Immature natural killer cell (primary cell): ENCODE measurements at regions not wholly inside any gene's neighbourhood (a gene's known extent, or its start where the extent isn't known, plus 50 kb on each side); places are given as distances from the start of the nearest gene placed in this dataset.
A peak's percentile ranks its signal among the peaks of the same experiment; 100 is the strongest.

Experiments used
- DNase-seq, 3 donors: peaks; one replicate each; pipeline ENCODE4 v3.0.0; 2022; ENCODE audit warnings: mixed read lengths in 1 of 3
- H3K27ac Mint-ChIP-seq, 6 donors: one replicate each; pipeline ENCODE4 v1.8.0; 2020; ENCODE audit warnings: mixed read lengths in 6 of 6, mild to moderate bottlenecking in 5 of 6, inconsistent platforms in 4 of 6, moderate library complexity in 3 of 6
- H3K27me3 Mint-ChIP-seq, 3 donors: one replicate each; pipeline ENCODE4 v1.8.0; 2020 to 2021; ENCODE audit warnings: low read depth in 3 of 3, mild to moderate bottlenecking in 3 of 3, mixed read lengths in 3 of 3, moderate library complexity in 3 of 3, inconsistent platforms in 1 of 3
- H3K36me3 Mint-ChIP-seq, 3 donors: one replicate each; pipeline ENCODE4 v1.8.0; 2020; ENCODE audit warnings: mixed read lengths in 3 of 3, inconsistent platforms in 2 of 3, mild to moderate bottlenecking in 2 of 3
- H3K4me1 Mint-ChIP-seq, 2 donors: one replicate each; pipeline ENCODE4 v1.8.0; 2020; ENCODE audit warnings: inconsistent platforms in 2 of 2, mild to moderate bottlenecking in 2 of 2, mixed read lengths in 2 of 2, moderate library complexity in 1 of 2
- H3K4me3 Mint-ChIP-seq, 5 donors: one replicate each; pipeline ENCODE4 v1.8.0; 2020; ENCODE audit warnings: mild to moderate bottlenecking in 5 of 5, mixed read lengths in 5 of 5, inconsistent platforms in 3 of 5, moderate library complexity in 3 of 5
- H3K9me3 Mint-ChIP-seq, 6 donors: one replicate each; pipeline ENCODE4 v1.8.0; 2020; ENCODE audit warnings: mild to moderate bottlenecking in 6 of 6, mixed read lengths in 6 of 6, inconsistent platforms in 4 of 6, moderate library complexity in 3 of 6

- Mint-ChIP-seq H3K4me1 (no peaks in the 10 kb centered on the region), H3K9me3 (no peaks in the 10 kb centered on the region), H3K4me3 (no peak overlapping the region), H3K27me3 (no peaks in the 10 kb centered on the region), H3K36me3 (peaks cover 35 to 78% (median 38%) of the 10 kb centered on the region in 3 donors), H3K27ac (peak overlapping the region in 1 of 6 donors; percentile 63)
- DNase-seq, result no peak
Observed at GRCh38 chr6:25107218-25107617, 171.5 kb upstream of the RIPOR2 start.

- Mint-ChIP-seq H3K36me3 (peaks cover 33 to 68% (median 41%) of the 10 kb centered on the region in 3 donors), H3K27ac (no peak overlapping the region), H3K4me3 (no peak overlapping the region), H3K4me1 (no peaks in the 10 kb centered on the region), H3K27me3 (peaks cover 0 to 1% (median 0%) of the 10 kb centered on the region in 3 donors), H3K9me3 (no peaks in the 10 kb centered on the region)
- DNase-seq, result no peak
Observed at GRCh38 chr6:25111782-25112181, 167.4 kb upstream of the CARMIL1 start.

GRCh38 chr6:25112322-25112773 is 166.8 kb upstream of the CARMIL1 start:
- Mint-ChIP-seq H3K4me1 (no peaks in the 10 kb centered on the region), H3K27me3 (peaks cover 0 to 1% (median 0%) of the 10 kb centered on the region in 3 donors), H3K27ac (no peak overlapping the region), H3K36me3 (peaks cover 29 to 62% (median 35%) of the 10 kb centered on the region in 3 donors), H3K9me3 (no peaks in the 10 kb centered on the region), H3K4me3 (no peak overlapping the region)
- no peak for DNase-seq

GRCh38 chr6:25113436-25113835 is 165.7 kb upstream of the CARMIL1 start:
- H3K27ac Mint-ChIP-seq, result no peak overlapping the region
- peaks cover 29 to 53% (median 30%) of the 10 kb centered on the region in 3 donors for H3K36me3 Mint-ChIP-seq
- H3K27me3 Mint-ChIP-seq, result peaks cover 0 to 1% (median 0%) of the 10 kb centered on the region in 3 donors
- no peak overlapping the region for H3K4me3 Mint-ChIP-seq
- peaks cover 7 to 10% of the 10 kb centered on the region in 2 donors for H3K4me1 Mint-ChIP-seq
- no peaks in the 10 kb centered on the region for H3K9me3 Mint-ChIP-seq
- no peak for DNase-seq

- DNase-seq, result no peak
- H3K9me3 Mint-ChIP-seq, result no peaks in the 10 kb centered on the region
- H3K4me1 Mint-ChIP-seq, result peaks cover 22 to 33% of the 10 kb centered on the region in 2 donors
- H3K36me3 Mint-ChIP-seq, result peaks cover 18 to 23% (median 20%) of the 10 kb centered on the region in 3 donors
- H3K4me3 Mint-ChIP-seq, result no peak overlapping the region
- H3K27me3 Mint-ChIP-seq, result peaks cover 0 to 1% (median 0%) of the 10 kb centered on the region in 3 donors
- peak overlapping the region in 1 of 6 donors; percentile 2 for H3K27ac Mint-ChIP-seq
Observed at GRCh38 chr6:25118038-25118437, 161.1 kb upstream of the CARMIL1 start.

- H3K27ac Mint-ChIP-seq, result peak overlapping the region in 2 of 6 donors; percentile 1 to 74
Observed at GRCh38 chr6:25121186-25121585, 158.0 kb upstream of the CARMIL1 start.

GRCh38 chr6:25122001-25122400 is 157.2 kb upstream of the CARMIL1 start:
- no peaks in the 10 kb centered on the region for H3K27me3 Mint-ChIP-seq
- no peak for DNase-seq
- no peaks in the 10 kb centered on the region for H3K9me3 Mint-ChIP-seq
- H3K4me3 Mint-ChIP-seq, result no peak overlapping the region
- peak overlapping the region in 1 of 6 donors; percentile 34 for H3K27ac Mint-ChIP-seq
- H3K36me3 Mint-ChIP-seq, result peaks cover 13 to 30% (median 27%) of the 10 kb centered on the region in 3 donors
- peaks cover 40 to 60% of the 10 kb centered on the region in 2 donors for H3K4me1 Mint-ChIP-seq

More at GRCh38 chr6:25121186-25121585, 158.0 kb upstream of the CARMIL1 start:
- Mint-ChIP-seq H3K27me3 (no peaks in the 10 kb centered on the region), H3K4me1 (peaks cover 40 to 57% of the 10 kb centered on the region in 2 donors), H3K4me3 (no peak overlapping the region), H3K36me3 (peaks cover 13 to 30% (median 27%) of the 10 kb centered on the region in 3 donors), H3K9me3 (no peaks in the 10 kb centered on the region)
- no peak for DNase-seq

- no peak for DNase-seq
- Mint-ChIP-seq H3K36me3 (peaks cover 17 to 33% (median 24%) of the 10 kb centered on the region in 3 donors), H3K27ac (peak overlapping the region in 2 of 6 donors; percentile 19 to 34), H3K4me3 (no peak overlapping the region), H3K9me3 (no peaks in the 10 kb centered on the region), H3K4me1 (peaks cover 44 to 64% of the 10 kb centered on the region in 2 donors), H3K27me3 (no peaks in the 10 kb centered on the region)
Observed at GRCh38 chr6:25122622-25123237, 156.4 kb upstream of the CARMIL1 start.

- no peaks in the 10 kb centered on the region for H3K27me3 Mint-ChIP-seq
- DNase-seq, result no peak
- no peaks in the 10 kb centered on the region for H3K9me3 Mint-ChIP-seq
- H3K36me3 Mint-ChIP-seq, result peaks cover 18 to 36% (median 32%) of the 10 kb centered on the region in 3 donors
- H3K27ac Mint-ChIP-seq, result peak overlapping the region in 2 of 6 donors; percentile 5 to 68
- H3K4me3 Mint-ChIP-seq, result no peak overlapping the region
- peaks cover 39 to 64% of the 10 kb centered on the region in 2 donors for H3K4me1 Mint-ChIP-seq
Observed at GRCh38 chr6:25124216-25124715, 154.9 kb upstream of the CARMIL1 start.

- Mint-ChIP-seq H3K27me3 (no peaks in the 10 kb centered on the region), H3K36me3 (peaks cover 15 to 39% (median 37%) of the 10 kb centered on the region in 3 donors), H3K4me3 (no peak overlapping the region), H3K4me1 (peaks cover 44 to 70% of the 10 kb centered on the region in 2 donors), H3K27ac (no peak overlapping the region), H3K9me3 (no peaks in the 10 kb centered on the region)
- no peak for DNase-seq
Observed at GRCh38 chr6:25125736-25126135, 153.4 kb upstream of the CARMIL1 start.

- H3K36me3 Mint-ChIP-seq, result peaks cover 10 to 35% (median 33%) of the 10 kb centered on the region in 3 donors
- H3K4me3 Mint-ChIP-seq, result peak overlapping the region in 4 of 5 donors; percentile 9 to 34 (median 22)
- peaks cover 55 to 76% of the 10 kb centered on the region in 2 donors for H3K4me1 Mint-ChIP-seq
Observed at GRCh38 chr6:25127076-25127837, 151.9 kb upstream of the CARMIL1 start.

GRCh38 chr6:25130518-25130917 is 148.7 kb upstream of the CARMIL1 start:
- no peaks in the 10 kb centered on the region for H3K9me3 Mint-ChIP-seq
- H3K27ac Mint-ChIP-seq, result peak overlapping the region in 5 of 6 donors; percentile 2 to 62 (median 42)
- peaks cover 60 to 84% of the 10 kb centered on the region in 2 donors for H3K4me1 Mint-ChIP-seq
- no peaks in the 10 kb centered on the region for H3K27me3 Mint-ChIP-seq
- peaks cover 8 to 26% (median 16%) of the 10 kb centered on the region in 3 donors for H3K36me3 Mint-ChIP-seq
- DNase-seq, result no peak
- H3K4me3 Mint-ChIP-seq, result peak overlapping the region; percentile 18 to 70 (median 42)

More at GRCh38 chr6:25127076-25127837, 151.9 kb upstream of the CARMIL1 start:
- no peak for DNase-seq
- Mint-ChIP-seq H3K27ac (no peak overlapping the region), H3K27me3 (no peaks in the 10 kb centered on the region), H3K9me3 (no peaks in the 10 kb centered on the region)

GRCh38 chr6:25132934-25133333 is 146.2 kb upstream of the CARMIL1 start:
- Mint-ChIP-seq H3K9me3 (no peaks in the 10 kb centered on the region), H3K4me3 (peak overlapping the region; percentile 64 to 79 (median 71)), H3K4me1 (peaks cover 69 to 91% of the 10 kb centered on the region in 2 donors), H3K36me3 (peaks cover 0 to 17% (median 6%) of the 10 kb centered on the region in 3 donors), H3K27me3 (peaks cover 0 to 2% (median 0%) of the 10 kb centered on the region in 3 donors), H3K27ac (peak overlapping the region; percentile 64 to 91 (median 87))
- DNase-seq, result no peak
